CD4-positive, alpha-beta T cell (primary cell): ENCODE measurements at regions not wholly inside any gene's neighbourhood (a gene's known extent, or its start where the extent isn't known, plus 50 kb on each side); places are given as distances from the start of the nearest gene placed in this dataset.

Experiments
- ATAC-seq: fragments of 200-7000 bp; cut with Tn5 transposase; one replicate; pipeline ENCODE4 v1.10.0; 2022; ENCODE audit warnings: mild to moderate bottlenecking; ENCODE audit not compliant: poor library complexity
- CTCF ChIA-PET: fragments of 350-600 bp; sonication (Branson Sonifier 250); formaldehyde crosslinking; loops from one replicate; lab custom pipeline; 2021; ENCODE audit warnings: antibody characterized with exemption, inconsistent platforms; lab: Charles Lee
- POLR2A ChIA-PET: fragments of 350-600 bp; sonication (Branson Sonifier 250); formaldehyde crosslinking; loops from one replicate; lab custom pipeline; 2021; ENCODE audit warnings: antibody characterized with exemption, inconsistent platforms; lab: Charles Lee
- DNase-seq, 14 experiments: peaks; one replicate each; pipeline ENCODE4 v3.0.0-alpha.2; 2013 to 2020; ENCODE audit warnings: mixed read lengths in 2 of 14
- H3K27ac ChIP-seq, 2 donors: one replicate each; pipeline versions ENCODE4 v1.5.1 to v1.7.0; 2013; ENCODE audit warnings: low read length in 2 of 2, low read depth in 1 of 2, mild to moderate bottlenecking in 1 of 2
- H3K27me3 ChIP-seq, 2 experiments: 1 replicate in 1 of 2; 2 replicates in 1 of 2; pipeline versions ENCODE4 v1.6.1 to v1.7.0; 2013; ENCODE audit warnings: low read length in 2 of 2, control low read depth in 1 of 2, mild to moderate bottlenecking in 1 of 2, moderate library complexity in 1 of 2; ENCODE audit not compliant: insufficient read depth in 2 of 2, control insufficient read depth in 1 of 2
- H3K36me3 ChIP-seq: one replicate; pipeline ENCODE4 v1.6.1; 2013; ENCODE audit warnings: low read length, control low read depth; ENCODE audit not compliant: insufficient read depth
- H3K4me1 ChIP-seq: one replicate; pipeline ENCODE4 v1.6.1; 2013; ENCODE audit warnings: low read length, control low read depth; ENCODE audit not compliant: insufficient read depth
- H3K4me3 ChIP-seq: one replicate; pipeline ENCODE4 v1.5.1; 2013; ENCODE audit warnings: mild to moderate bottlenecking, low read length, moderate library complexity
- H3K9me3 ChIP-seq, 2 experiments: 1 replicate in 1 of 2; 2 replicates in 1 of 2; pipeline versions ENCODE4 v1.6.1 to v1.7.0; 2013; ENCODE audit warnings: low read length in 2 of 2, mild to moderate bottlenecking in 2 of 2, control low read depth in 1 of 2, moderate library complexity in 1 of 2; ENCODE audit not compliant: control insufficient read depth in 1 of 2, insufficient read depth in 1 of 2
- H3K27ac Mint-ChIP-seq: one replicate; pipeline ENCODE4 v1.8.0; 2020; ENCODE audit warnings: mixed read lengths
- H3K27me3 Mint-ChIP-seq: one replicate; pipeline ENCODE4 v1.8.0; 2021; ENCODE audit warnings: mixed read lengths
- H3K36me3 Mint-ChIP-seq: one replicate; pipeline ENCODE4 v1.8.0; 2021; ENCODE audit warnings: low read depth, mixed read lengths
- H3K4me1 Mint-ChIP-seq: one replicate; pipeline ENCODE4 v1.8.0; 2021; ENCODE audit warnings: low read depth, mixed read lengths
- H3K4me3 Mint-ChIP-seq: one replicate; pipeline ENCODE4 v1.8.0; 2020; ENCODE audit warnings: mild to moderate bottlenecking, mixed read lengths
- H3K9me3 Mint-ChIP-seq: one replicate; pipeline ENCODE4 v1.8.0; 2020; ENCODE audit warnings: mixed read lengths
- CTCF ChIP-seq: fragments of 200-600 bp; IDR thresholded peaks from one replicate; pipeline ENCODE4 v1.8.0; 2022; ENCODE audit warnings: antibody characterized with exemption, mild to moderate bottlenecking
- intact Hi-C, 2 experiments: fragments of 100-400 bp; cut with DNase I in 1 of 2; cut with micrococcal nuclease in 1 of 2; formaldehyde crosslinking; loops; one replicate each; pipeline versions ENCODE4 v1.15.1 to v1.9.0; 2023 to 2025; cut with DNase I, micrococcal nuclease

GRCh38 chr4:182140547-182140946 is 102.7 kb upstream of the TENM3 start:
- intact Hi-C loops = no loop called here
- POLR2A ChIA-PET = no interaction called here
- Mint-ChIP-seq H3K27ac (no peak overlapping the region), H3K4me1 (peaks cover 7% of the 10 kb centered on the region), H3K36me3 (no peaks in the 10 kb centered on the region), H3K9me3 (no peaks in the 10 kb centered on the region), H3K4me3 (no peak overlapping the region), H3K27me3 (peaks cover 74% of the 10 kb centered on the region)
- no peak for TF ChIP-seq CTCF
- Histone ChIP-seq H3K4me3 (no peak overlapping the region), H3K27me3 (peaks cover 43 to 47% of the 10 kb centered on the region in 2 experiments), H3K27ac (no peak overlapping the region), H3K4me1 (peaks cover 10% of the 10 kb centered on the region), H3K36me3 (no peaks in the 10 kb centered on the region), H3K9me3 (peaks cover 0 to 37% of the 10 kb centered on the region in 2 experiments)
- CTCF ChIA-PET = no interaction called here
- DNase-seq (no peak), ATAC-seq (no peak)

GRCh38 chr4:182141061-182141460 is 102.1 kb upstream of the TENM3 start:
- ChIA-PET POLR2A (no interaction called here), CTCF (no interaction called here)
- no peak overlapping the region for H3K27ac Mint-ChIP-seq
- H3K36me3 ChIP-seq = no peaks in the 10 kb centered on the region
- DNase-seq = no peak
- no peaks in the 10 kb centered on the region for H3K36me3 Mint-ChIP-seq
- H3K9me3 ChIP-seq = peaks cover 0 to 37% of the 10 kb centered on the region in 2 experiments
- H3K4me3 Mint-ChIP-seq = no peak overlapping the region
- no peak for TF ChIP-seq CTCF
- no peak for ATAC-seq
- H3K27me3 ChIP-seq = peaks cover 47 to 51% of the 10 kb centered on the region in 2 experiments
- peaks cover 7% of the 10 kb centered on the region for H3K4me1 Mint-ChIP-seq
- H3K27me3 Mint-ChIP-seq = peaks cover 76% of the 10 kb centered on the region
- peaks cover 10% of the 10 kb centered on the region for H3K4me1 ChIP-seq
- intact Hi-C loops = no loop called here
- no peak overlapping the region for H3K4me3 ChIP-seq
- no peak overlapping the region for H3K27ac ChIP-seq
- H3K9me3 Mint-ChIP-seq = no peaks in the 10 kb centered on the region

GRCh38 chr4:182142176-182143085 is 100.8 kb upstream of the TENM3 start:
- no peak overlapping the region for H3K4me3 Mint-ChIP-seq
- no peaks in the 10 kb centered on the region for H3K36me3 Mint-ChIP-seq
- H3K9me3 Mint-ChIP-seq = no peaks in the 10 kb centered on the region
- Histone ChIP-seq H3K4me3 (no peak overlapping the region), H3K27me3 (peaks cover 47 to 60% of the 10 kb centered on the region in 2 experiments), H3K36me3 (no peaks in the 10 kb centered on the region), H3K27ac (no peak overlapping the region), H3K4me1 (peaks cover 10% of the 10 kb centered on the region), H3K9me3 (peaks cover 0 to 37% of the 10 kb centered on the region in 2 experiments)
- intact Hi-C loops = no loop called here
- H3K27me3 Mint-ChIP-seq = peaks cover 77% of the 10 kb centered on the region
- no peak for DNase-seq
- ATAC-seq = no peak
- CTCF ChIA-PET = no interaction called here
- no peak overlapping the region for H3K27ac Mint-ChIP-seq
- peaks cover 7% of the 10 kb centered on the region for H3K4me1 Mint-ChIP-seq
- POLR2A ChIA-PET = no interaction called here
- TF ChIP-seq CTCF = no peak
